GM18511 (cell line): ENCODE measurements at regions not wholly inside any gene's neighbourhood (a gene's known extent, or its start where the extent isn't known, plus 50 kb on each side); places are given as distances from the start of the nearest gene placed in this dataset.

ENCODE experiments used
- ATAC-seq: cut with Tn5 transposase; IDR thresholded peaks from one replicate; pipeline ENCODE4 v1.9.1; 2021; ENCODE audit warnings: mild to moderate bottlenecking, moderate library complexity; ENCODE audit not compliant: unreplicated experiment

DNA sequence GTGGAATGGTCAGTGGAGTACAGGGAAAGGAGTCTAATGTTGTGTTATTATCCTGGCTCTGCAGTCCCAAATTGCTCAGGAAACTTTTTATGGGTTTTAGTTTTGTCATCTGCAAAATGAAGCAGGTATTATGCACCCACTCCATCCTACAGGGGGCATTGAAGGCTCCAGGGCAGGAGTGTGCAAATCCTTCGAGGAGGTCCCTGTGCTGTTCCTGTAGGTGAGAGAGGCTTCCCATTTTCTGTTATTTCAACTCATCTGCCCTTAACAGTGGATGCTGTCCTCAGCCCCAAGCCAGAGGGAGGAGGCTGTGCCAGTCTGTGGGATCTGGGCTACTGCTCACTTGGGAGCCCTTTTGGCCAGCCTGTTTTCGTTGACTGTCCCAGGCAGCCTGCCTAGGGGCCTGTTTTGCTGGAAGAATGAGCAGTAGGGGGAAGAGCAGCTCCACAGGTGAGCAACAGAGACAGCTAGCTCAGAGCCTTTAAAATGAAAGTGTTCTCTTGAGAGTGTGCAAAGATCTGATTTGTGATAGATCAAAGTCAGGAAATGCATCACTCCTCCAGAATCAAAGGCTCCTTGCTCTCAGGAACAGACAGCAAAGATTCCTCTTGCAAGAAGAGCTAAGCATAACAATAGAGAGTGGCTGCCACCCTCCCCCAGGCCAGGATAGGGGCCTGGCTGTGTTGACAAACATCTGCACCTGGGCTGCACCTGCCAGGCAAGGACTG, 317.6 kb upstream of the PROX1 start:
- ATAC-seq = no peak

DNA sequence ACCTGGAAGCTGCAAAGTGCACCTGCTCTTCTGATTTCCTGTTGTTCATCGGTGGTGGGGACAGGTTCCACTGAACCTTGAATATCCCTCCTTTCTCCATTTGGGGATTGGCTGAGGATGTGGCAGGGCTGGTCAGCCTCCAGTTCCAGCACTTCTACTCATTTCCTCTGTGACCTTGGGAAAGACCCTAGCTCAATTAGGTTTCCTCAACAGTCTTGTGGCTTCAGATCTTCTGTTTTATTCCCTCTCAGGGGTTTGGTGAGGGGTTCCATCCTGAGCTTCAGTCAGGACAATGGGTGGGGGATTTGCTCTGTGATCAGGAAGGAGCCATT, 317.1 kb upstream of the PROX1 start:
- no peak for ATAC-seq

DNA sequence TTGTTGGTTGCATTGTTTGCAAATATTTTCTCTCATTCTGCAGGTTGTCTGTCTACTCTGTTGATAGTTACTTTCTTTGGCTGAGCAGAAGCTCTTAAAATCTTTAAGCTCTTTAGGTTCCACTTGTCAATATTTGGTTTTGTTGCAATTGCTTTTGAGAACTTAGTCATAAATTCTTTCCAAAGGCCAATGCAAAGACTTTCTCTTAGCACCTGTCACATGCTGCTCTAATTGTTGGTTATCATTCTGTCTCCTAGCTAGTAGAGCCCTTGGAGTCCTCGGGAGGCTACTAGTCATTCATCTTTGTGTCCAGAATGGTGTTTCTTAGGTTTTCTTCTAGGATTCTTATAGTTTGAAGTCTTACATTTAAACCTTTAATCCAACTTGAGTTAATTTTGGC, 312.7 kb upstream of the PROX1 start:
- ATAC-seq = no peak

DNA sequence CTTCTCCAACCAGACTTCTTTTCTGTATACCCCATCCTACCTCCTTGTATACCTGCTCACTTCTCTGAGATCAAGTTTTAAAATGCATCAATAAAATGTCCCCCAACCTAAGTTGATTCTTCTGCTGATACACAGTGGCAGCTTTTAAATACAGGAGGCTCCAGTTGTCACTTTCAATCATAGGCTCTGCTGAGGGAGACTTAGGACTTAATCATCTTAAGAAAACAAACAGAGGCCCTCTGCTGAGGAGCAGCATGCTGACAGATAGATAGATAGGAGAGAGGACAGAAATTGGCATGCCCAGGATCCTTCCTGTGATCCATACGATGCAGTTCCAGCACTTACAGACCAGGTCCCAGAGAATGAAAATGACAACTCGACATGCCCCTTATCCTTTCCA, 311.0 kb upstream of the PROX1 start:
- no peak for ATAC-seq

DNA sequence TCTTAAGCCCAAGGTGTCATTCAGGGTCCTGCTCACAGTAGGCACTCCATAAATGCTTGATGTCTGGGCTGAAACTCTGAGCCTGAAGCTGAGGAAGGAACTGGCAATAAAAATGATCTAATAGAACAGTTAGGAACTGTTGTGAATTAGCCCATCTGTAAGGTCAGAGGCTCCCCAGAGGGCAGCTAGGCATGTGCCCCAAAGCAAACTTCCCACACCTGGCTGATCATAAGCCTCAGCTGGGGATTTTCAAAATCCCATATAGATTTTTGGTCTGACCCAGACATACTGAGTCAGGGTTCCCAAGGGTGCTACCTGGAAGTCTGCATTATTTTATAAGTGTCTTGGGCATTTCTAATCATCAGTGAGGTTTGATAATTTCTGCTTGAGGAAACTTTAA, 309.4 kb upstream of the PROX1 start:
- no peak for ATAC-seq

DNA sequence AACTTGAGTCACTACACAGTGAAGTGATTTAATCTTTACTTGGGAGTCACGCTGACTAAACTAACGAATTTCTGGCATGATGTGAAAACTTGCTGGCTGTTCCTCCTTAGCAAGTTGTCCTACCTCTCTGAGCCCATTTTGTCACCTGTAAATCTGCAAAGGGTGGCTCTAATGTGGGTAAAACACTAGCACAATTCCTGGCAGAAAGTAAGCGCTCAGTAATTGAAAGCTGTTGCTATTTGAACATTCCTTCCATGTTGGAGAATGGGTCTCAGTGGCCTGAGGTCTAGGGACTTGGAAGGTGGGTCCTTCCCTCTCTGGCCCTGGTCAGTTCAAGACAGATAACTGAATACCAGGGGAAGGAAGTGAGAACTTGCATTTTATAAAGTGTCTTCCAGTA, 309.0 kb upstream of the PROX1 start:
- no peak for ATAC-seq

DNA sequence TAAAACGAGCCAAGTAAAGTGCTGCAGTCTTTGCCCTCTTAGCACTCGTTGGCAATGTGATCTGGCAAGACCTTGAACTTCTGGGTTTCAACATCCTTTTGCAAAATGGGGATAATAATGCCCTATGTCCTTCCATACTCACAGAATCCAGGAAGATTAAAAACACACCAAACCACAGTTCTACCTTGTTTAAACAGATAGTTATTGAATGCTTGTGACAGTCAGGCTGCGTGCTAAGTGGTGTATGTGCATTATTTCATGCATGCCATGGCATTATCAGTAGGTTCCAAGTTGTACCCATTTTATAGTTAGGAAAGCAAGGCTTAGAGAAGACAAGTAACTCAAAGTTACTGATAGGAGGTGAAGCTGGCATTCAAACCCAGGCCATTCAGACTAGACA, 308.6 kb upstream of the PROX1 start:
- no peak for ATAC-seq

DNA sequence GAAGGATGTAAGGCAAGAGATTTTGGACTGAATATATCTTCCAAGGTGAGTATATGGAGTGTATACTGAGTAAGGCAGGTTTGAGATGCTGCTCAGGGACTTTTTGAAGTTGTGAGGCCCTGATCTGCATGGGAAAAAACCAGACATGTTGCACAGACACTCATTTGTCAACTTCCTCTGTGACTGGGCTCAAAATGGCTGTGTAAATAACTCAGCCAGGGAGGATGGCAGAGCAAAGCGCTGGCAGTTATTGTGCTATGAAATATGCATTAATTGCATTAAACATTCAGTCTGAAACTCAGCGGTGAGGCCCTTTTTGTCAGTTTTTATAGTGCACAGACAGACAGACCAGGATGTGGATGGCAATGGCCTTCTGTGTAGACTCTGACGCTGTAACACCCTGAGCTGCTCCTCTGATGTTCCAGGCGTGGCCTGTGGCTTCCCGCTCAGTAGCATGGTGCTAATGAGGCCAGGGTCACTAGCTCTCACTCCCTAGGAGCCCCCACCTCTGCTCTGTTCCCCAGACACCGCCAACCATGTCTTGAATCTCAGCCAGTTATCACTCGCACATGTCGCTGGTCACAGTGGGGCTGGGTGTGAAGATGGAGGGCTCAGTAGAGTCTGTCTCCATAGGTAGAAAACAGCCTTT, 307.0 kb upstream of the PROX1 start:
- no peak for ATAC-seq

DNA sequence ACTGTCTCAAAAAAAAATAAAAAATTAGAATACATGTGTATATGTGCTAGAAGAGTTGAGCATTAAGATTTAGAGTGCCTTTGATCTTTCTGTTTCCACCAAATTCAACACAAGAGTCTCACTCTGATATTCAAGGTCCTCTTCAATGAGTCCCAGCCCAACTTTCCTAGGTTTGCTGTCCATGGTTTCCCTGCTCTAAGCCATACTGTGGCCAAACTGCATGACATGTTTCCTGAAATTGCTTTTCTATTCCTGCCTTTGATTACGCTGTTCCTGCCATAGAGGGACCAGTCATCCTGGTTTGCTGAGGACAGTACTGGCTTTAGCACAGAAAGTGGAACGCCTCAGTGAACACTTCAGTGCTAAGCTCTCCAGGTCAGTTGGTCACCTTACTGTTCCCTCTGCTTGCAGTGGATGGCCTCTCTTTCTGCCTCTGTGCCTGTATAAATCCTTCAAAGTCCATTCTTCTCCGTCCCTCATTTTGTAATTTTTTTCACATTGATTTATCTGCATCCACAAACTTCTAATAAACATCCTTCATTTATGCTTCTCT, 305.9 kb upstream of the PROX1 start:
- no peak for ATAC-seq

DNA sequence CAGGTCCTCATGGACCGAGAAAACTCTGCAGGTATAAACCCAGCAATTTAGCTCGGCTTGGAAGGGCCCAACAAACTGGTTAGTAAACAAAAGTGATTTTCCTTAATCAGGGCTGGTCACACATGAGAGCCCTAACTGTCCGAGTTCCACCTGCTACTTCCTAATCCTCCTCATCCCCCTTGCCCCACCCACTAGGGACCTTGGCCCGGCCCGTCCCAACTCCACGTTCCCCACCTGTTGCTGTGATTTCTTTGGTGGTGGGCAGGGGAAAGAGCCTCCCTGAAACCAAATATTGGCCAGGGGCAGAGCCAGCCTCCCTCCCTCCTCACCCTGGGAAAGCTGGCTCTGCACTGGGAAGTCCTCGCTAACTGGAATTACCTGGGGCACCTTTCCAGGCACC, 304.2 kb upstream of the PROX1 start:
- ATAC-seq = no peak

DNA sequence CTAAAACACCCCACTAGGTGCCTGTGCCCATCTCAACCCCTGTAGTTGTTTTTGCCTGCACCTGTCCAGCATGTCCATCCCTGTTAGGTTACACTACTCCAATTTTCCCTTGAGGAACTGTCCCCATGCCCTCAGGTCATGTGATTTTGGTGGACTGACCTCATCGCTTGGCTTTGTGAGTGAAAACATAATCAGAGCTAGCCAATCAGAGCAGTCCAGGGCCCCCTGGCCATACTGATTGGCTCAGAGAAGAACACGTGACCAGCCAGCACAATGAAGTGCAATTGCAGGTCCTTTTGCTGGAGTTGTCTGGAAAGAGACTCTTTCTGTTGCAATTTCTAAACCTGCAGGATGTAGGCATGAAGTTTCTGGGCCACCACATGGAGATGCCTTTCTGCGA, 303.3 kb upstream of the PROX1 start:
- no peak for ATAC-seq

DNA sequence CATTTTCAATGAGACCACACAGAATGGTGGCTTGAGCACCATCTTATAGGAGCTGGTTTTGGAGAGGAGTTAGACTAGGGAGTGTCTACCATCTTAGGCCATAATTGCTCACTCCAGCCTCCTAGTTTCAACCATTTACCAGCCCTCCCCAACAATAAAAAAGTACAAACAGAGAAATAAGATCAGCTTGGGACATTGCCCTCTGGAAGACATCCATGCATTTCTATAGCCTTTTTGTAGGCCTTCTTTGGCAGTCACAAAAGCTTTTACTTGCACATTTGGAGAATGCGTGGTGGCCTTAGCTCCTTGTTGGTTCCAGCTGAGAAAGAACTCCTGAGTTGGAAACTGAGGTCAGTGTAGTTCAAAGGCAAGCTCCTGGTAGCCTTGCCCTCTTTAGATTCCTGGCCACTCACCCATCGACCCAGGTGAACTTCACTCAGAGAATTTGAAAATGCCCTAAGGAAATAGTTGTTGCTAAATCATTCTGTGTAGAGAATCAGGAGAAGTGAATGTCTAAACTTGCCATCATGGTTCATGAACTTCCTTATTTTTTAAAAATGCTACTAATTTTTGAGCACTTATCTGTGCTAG, 301.7 kb upstream of the PROX1 start:
- no peak for ATAC-seq

DNA sequence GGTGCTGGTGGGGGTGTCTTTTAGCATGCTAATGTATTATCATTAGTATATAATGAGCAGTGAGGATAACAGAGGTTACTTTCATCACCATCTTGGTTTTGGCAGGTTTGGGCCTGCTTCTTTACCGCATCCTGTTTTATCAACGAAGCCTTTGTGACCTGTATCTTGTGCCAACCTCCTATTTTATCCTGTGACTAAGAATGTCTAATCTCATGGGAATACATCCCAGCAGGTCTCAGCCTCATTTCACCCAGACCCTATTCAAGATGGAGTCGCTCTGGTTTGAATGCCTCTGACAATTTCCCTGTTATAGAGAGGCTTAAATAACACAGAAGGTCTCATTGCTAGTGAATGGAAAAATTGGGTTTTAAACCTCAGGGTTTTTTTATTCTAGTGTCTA, 300.8 kb upstream of the PROX1 start:
- ATAC-seq = no peak

DNA sequence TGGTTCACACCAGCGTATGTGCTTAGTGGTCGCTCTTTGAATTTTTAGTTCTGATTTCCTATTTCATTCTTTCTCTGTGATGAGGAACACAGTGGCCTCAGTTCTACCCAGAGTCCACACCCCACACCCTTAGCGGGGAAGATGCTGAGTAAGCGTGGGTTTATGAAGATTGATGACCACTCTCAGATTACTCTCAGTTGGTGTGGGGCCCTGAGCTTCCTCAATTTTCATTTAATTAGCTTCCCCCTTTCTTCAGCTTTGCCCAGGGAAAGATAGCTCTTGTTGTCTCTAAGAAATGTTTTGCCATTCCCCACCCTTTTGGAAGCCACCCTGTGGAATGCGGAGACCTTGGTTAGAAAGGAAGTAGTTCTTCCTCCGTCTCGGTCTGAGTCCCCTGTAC, 299.9 kb upstream of the PROX1 start:
- no peak for ATAC-seq

DNA sequence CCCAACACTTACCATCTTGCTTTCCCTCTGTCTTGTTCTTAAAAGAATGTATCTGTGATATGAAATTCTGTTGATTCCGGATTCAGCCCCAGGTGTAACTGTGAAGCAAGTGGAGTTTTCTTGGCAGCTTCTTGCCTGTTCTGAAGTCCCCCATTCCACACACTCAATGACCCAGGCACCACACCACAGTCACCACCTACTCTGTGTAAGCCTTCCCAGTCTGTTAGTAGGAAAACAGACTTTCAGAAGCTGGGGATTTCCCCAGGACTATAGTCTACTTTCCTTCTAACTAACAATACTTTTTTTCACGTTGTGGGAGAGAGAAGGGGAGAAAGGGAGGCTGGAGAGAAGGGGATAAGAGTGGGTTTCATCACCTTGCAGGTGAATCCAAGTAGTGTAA, 299.1 kb upstream of the PROX1 start:
- ATAC-seq = no peak

DNA sequence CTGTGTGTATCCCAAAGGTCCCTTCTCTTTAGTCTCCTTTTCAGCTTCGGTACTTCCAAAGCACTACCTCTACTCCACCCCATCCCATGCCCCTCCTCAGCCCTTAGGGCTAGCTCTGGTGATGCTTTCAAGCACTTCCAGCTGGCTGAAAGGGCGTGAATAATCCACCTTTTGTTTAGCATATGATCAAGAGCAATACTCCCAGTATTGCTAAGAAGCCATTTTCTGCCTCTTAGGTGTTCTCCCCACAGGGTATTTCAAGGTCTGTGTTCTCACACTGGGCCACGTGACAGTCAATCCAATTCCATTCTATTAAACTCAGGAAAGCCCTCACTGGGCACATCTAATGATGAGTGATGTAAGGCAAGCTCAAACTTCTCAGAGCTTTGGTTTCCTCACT, 298.5 kb upstream of the PROX1 start:
- no peak for ATAC-seq

DNA sequence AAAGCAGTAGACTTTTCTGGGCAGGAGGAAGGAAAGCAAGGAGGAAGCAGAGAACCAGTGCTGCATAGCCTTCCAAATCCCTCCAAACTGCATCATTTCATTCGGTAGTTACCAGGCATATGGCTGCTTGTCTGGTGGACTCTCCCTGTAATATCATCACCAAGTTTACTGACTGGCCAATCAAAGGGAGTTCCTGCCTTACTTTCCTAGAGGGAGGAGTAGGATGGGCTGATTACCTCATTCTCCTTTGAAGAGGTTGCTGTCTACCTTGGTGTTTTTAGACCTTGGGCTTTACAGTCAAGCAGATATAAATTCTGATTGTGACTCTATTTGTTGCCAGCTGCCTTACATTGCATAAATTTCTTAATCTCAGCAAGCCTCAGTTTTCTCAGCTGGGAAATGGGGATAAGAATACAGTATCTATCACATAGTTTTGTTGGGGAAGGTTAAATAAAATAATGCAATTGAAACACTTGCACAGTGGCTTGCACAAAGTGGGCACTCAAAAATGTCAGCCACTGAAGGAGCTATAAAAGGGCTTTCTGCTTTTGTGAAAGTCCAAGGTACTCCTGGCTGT, 297.3 kb upstream of the PROX1 start:
- no peak for ATAC-seq

DNA sequence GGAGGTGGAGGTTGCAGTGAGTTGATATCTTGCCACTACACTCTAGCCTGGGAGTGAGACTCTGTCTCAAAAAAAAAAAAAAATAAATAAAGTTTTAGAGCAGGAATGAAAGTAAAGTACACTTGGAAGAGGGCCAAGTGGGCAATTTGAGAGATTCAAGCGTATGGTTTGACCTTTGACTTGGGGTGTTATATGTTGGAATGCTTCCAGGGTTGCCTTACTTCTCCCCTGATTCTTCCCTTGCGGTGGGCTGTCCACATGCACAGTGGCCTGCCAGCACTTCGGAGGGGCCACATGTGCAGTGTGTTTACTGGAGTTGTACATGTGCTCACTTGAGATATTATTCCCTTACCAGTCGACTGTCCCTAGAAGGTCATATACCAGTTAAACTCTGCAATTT, 295.5 kb upstream of the PROX1 start:
- ATAC-seq = no peak

DNA sequence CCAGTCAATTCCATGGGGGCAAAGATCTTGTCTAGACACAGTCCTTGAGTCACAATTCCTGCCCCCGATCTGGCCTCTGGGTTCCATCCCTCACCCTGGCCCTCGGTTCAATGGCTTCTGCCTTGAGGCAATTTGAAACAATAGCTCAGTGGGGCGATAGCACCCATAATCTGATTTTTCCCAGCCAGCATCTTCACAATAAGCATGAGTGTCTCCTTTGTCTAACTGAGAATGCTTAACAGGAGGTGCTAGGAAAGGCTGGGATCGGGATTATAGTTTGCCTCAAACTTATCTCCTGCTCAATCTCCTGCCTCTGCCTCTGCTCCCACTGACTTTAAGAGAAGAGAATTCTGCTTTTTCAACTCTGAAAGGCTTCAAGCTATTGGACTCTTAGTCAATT, 293.9 kb upstream of the PROX1 start:
- no peak for ATAC-seq

DNA sequence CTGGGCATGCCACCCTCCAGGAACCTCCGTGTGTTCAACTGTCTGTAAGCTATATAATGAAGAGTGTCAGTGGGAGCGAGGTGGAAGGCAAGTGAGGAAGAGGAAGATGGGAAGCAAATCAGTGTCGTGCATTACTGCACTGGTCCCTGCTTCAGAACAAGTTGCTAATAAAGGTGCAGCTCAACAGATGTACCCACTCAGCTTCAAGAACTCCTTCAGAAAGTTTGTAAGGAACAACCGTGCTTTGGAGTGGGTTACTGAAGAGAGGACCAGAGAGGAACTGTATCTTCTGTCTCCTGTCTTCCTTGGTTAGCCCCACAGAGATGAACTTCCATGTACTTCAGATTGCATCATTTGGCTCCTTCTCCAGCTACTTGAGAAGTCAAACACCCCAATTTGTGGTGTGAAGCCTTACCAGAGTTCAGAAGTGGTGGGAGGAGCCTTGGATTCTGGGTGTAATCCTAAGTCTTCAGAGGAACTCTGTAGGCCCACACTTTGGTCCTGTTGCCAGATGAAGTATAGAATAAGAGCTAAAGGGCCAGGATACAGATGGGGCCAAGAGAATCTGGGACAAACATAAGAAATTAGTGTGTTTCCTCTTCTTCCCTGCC, 290.5 kb upstream of the PROX1 start:
- no peak for ATAC-seq

DNA sequence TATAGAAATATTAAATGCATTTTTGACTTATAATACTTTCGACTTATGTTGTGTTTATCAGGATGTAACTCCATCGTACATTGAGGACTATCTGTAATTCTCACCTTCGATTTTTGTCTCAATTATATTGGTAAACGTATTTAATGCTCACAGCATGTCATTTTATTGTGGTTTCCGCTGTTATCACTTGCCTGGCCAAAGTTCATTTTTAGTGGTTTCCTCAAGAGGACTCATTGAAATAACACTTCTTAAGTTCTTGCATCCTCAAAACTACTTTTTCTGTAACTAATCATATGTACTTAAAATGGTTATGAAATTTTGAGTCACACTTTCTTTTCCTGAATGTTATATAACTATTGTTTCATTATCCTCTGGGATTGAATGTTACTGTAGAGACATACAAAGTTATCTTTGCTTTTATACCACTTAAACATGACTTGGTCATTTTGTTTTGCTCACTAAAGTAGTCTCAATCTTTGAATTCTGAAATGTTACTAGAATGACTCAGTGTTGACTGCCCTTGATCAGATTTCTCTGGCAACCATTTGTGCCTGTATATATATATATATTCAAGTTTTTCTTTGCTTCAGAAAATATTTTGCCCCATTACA, 289.6 kb upstream of the PROX1 start:
- ATAC-seq = no peak
